HCT116 (cell line): ENCODE measurements at regions not wholly inside any gene's neighbourhood (a gene's known extent, or its start where the extent isn't known, plus 50 kb on each side); places are given as distances from the start of the nearest gene placed in this dataset.

Experiments used
- ATAC-seq: fragments of 200-7000 bp; cut with Tn5 transposase; 2 replicates; pipeline ENCODE4 v1.9.1; 2020; ENCODE audit warnings: mild to moderate bottlenecking, moderate library complexity
- BruUV-seq: library from RNA; stranded (reverse); fragments of 400-500 nt; replicated peaks from 2 replicates; lab custom pipeline; 2021; lab: Mats Ljungman, UMichigan
- CTCF ChIA-PET: fragments of 300-600 bp; sonication (Branson Sonifier 250); formaldehyde crosslinking; loops from one replicate; lab custom pipeline; 2021; ENCODE audit warnings: antibody characterized with exemption; lab: Charles Lee
- POLR2A ChIA-PET: fragments of 300-600, 350-600 bp; sonication (Branson Sonifier 250); formaldehyde crosslinking; loops from one replicate; lab custom pipeline; 2021; ENCODE audit warnings: antibody characterized with exemption; lab: Charles Lee
- RAD21 ChIA-PET, 2 experiments: fragments of 300-600 bp; sonication (Branson Sonifier 250); formaldehyde crosslinking; loops; one replicate each; lab custom pipeline; 2023; ENCODE audit warnings: low total read pairs in 2 of 2; ENCODE audit not compliant: uncharacterized antibody in 2 of 2, unreplicated experiment in 2 of 2, low non-redundant PET in 1 of 2; lab: Charles Lee
- DNase-seq: peaks from one replicate; pipeline ENCODE4 v3.0.0-alpha.2; 2010; ENCODE audit warnings: low read depth, low spot score
- H2AFZ ChIP-seq: fragments of 200-600 bp; shearing (Covaris generic), sonication (generic); 2 replicates; pipeline ENCODE4 v1.6.1; 2017; ENCODE audit warnings: low read depth, mixed run types, mixed read lengths, antibody characterized with exemption, low read length; ENCODE audit not compliant: poor library complexity, severe bottlenecking
- H3K27ac ChIP-seq: 2 replicates; pipeline ENCODE4 v1.5.1; 2012; ENCODE audit warnings: low read depth, low read length
- H3K27me3 ChIP-seq: fragments of 200-600 bp; sonication (generic); 2 replicates; pipeline ENCODE4 v1.6.1; 2016; ENCODE audit warnings: mixed run types, low read length, mixed read lengths; ENCODE audit not compliant: insufficient read depth
- H3K36me3 ChIP-seq, 2 experiments: fragments of 200-500 bp in 1 of 2; fragments of 200-600 bp in 1 of 2; sonication (Bioruptor generic) in 1 of 2; sonication (generic) in 1 of 2; 2 replicates each; pipeline versions ENCODE4 v1.5.1 to v1.6.1; 2014 to 2016; ENCODE audit warnings: low read length in 2 of 2, inconsistent platforms in 1 of 2, mixed read lengths in 1 of 2, mixed run types in 1 of 2; ENCODE audit not compliant: insufficient read depth in 2 of 2, control insufficient read depth in 1 of 2
- H3K4me1 ChIP-seq, 2 experiments: fragments of 200-600 bp in 1 of 2; sonication (generic) in 1 of 2; 2 replicates each; pipeline versions ENCODE4 v1.5.1 to v1.6.1; 2012 to 2017; ENCODE audit warnings: low read length in 2 of 2, inconsistent platforms in 1 of 2, mild to moderate bottlenecking in 1 of 2, mixed read lengths in 1 of 2, mixed run types in 1 of 2, moderate library complexity in 1 of 2; ENCODE audit not compliant: insufficient read depth in 2 of 2, control insufficient read depth in 1 of 2
- H3K4me2 ChIP-seq: fragments of 200-600 bp; sonication (generic); 2 replicates; pipeline ENCODE4 v1.6.1; 2017; ENCODE audit warnings: mixed run types, low read length, mixed read lengths
- H3K4me3 ChIP-seq, 2 experiments: fragments of 200-600 bp in 1 of 2; sonication (generic) in 1 of 2; replicated peaks in 1 of 2; 2 replicates each; pipeline ENCODE4 v1.5.1; 2011 to 2016; ENCODE audit warnings: low read length in 2 of 2, control low read depth in 1 of 2, low read depth in 1 of 2, mild to moderate bottlenecking in 1 of 2, mixed read lengths in 1 of 2, mixed run types in 1 of 2
- H3K79me2 ChIP-seq: fragments of 200-600 bp; sonication (generic); 2 replicates; pipeline ENCODE4 v1.6.1; 2017; ENCODE audit warnings: mild to moderate bottlenecking, mixed run types, low read length, moderate library complexity, mixed read lengths; ENCODE audit not compliant: insufficient read depth
- H3K9ac ChIP-seq: fragments of 200-600 bp; sonication (generic); 2 replicates; pipeline ENCODE4 v1.6.1; 2016; ENCODE audit warnings: low read length, mixed read lengths
- H3K9me2 ChIP-seq: fragments of 200-600 bp; sonication (generic), shearing (Covaris generic); 2 replicates; pipeline ENCODE4 v1.6.1; 2017; ENCODE audit warnings: mixed run types, mild to moderate bottlenecking, moderate library complexity; ENCODE audit not compliant: insufficient read depth
- H3K9me3 ChIP-seq, 2 experiments: fragments of 200-500 bp in 1 of 2; fragments of 200-600 bp in 1 of 2; sonication (Bioruptor generic) in 1 of 2; sonication (generic) in 1 of 2; 2 replicates each; pipeline ENCODE4 v1.6.1; 2014 to 2017; ENCODE audit warnings: low read length in 2 of 2, mixed read lengths in 2 of 2, inconsistent platforms in 1 of 2, low read depth in 1 of 2, mild to moderate bottlenecking in 1 of 2, mixed run types in 1 of 2, moderate library complexity in 1 of 2; ENCODE audit not compliant: control insufficient read depth in 1 of 2, insufficient read depth in 1 of 2
- H4K20me1 ChIP-seq: fragments of 200-600 bp; sonication (generic), shearing (Covaris generic); 2 replicates; pipeline ENCODE4 v1.6.1; 2017; ENCODE audit warnings: mixed run types, mild to moderate bottlenecking, moderate library complexity; ENCODE audit not compliant: insufficient read depth
- CBX3 ChIP-seq: IDR thresholded peaks from 2 replicates; pipeline ENCODE4 v1.6.1; 2012; ENCODE audit warnings: low read depth
- CEBPB ChIP-seq: IDR thresholded peaks from 2 replicates; pipeline ENCODE4 v1.6.1; 2012; ENCODE audit warnings: low read depth
- CTCF ChIP-seq, 3 experiments: fragments of 200-600 bp in 1 of 3; sonication (generic) in 1 of 3; IDR thresholded peaks in 2 of 3; conservative IDR thresholded peaks in 1 of 3; 2 replicates each; pipeline ENCODE4 v1.5.1; 2012 to 2017; ENCODE audit warnings: low read depth in 2 of 3, low read length in 2 of 3, antibody characterized with exemption in 1 of 3, borderline replicate concordance in 1 of 3, control low read depth in 1 of 3, mild to moderate bottlenecking in 1 of 3, mixed read lengths in 1 of 3, mixed run types in 1 of 3, moderate library complexity in 1 of 3; ENCODE audit not compliant: insufficient read depth in 1 of 3
- EGR1 ChIP-seq: IDR thresholded peaks from 2 replicates; pipeline ENCODE4 v1.6.1; 2012; ENCODE audit warnings: low read depth
- ELF1 ChIP-seq: IDR thresholded peaks from 2 replicates; pipeline ENCODE4 v1.6.1; 2012; ENCODE audit warnings: low read depth, borderline replicate concordance
- EZH2 ChIP-seq: fragments of 200-600 bp; sonication (generic); IDR thresholded peaks from 2 replicates; pipeline ENCODE4 v1.6.1; 2017; ENCODE audit warnings: antibody characterized with exemption, mixed run types
- FOSL1 ChIP-seq: IDR thresholded peaks from 2 replicates; pipeline ENCODE4 v1.6.1; 2012; ENCODE audit warnings: low read depth
- MAX ChIP-seq: IDR thresholded peaks from 2 replicates; pipeline ENCODE4 v1.6.1; 2012
- POLR2A ChIP-seq: IDR thresholded peaks from 2 replicates; pipeline ENCODE4 v1.7.0; 2011; ENCODE audit warnings: borderline replicate concordance; ENCODE audit not compliant: insufficient read depth, insufficient read length; ENCODE audit errors: extremely low read depth
- POLR2AphosphoS5 ChIP-seq: IDR thresholded peaks from 2 replicates; pipeline ENCODE4 v1.6.1; 2011; ENCODE audit warnings: mild to moderate bottlenecking, low read depth, low read length, moderate library complexity
- SP1 ChIP-seq: IDR thresholded peaks from 2 replicates; pipeline ENCODE4 v1.6.1; 2012; ENCODE audit warnings: low read depth
- TCF7L2 ChIP-seq: IDR thresholded peaks from 2 replicates; pipeline ENCODE4 v1.7.0; 2011; ENCODE audit warnings: borderline replicate concordance, inconsistent platforms; ENCODE audit not compliant: insufficient read depth, insufficient read length; ENCODE audit errors: extremely low read depth
- ZBTB33 ChIP-seq: IDR thresholded peaks from 2 replicates; pipeline ENCODE4 v1.6.1; 2011; ENCODE audit warnings: mild to moderate bottlenecking, low read length, moderate library complexity; ENCODE audit not compliant: insufficient replicate concordance; ENCODE audit errors: extremely low read depth
- intact Hi-C: fragments of 100-400 bp; cut with micrococcal nuclease; formaldehyde crosslinking; loops from 2 replicates; pipeline ENCODE4 v1.10.0; 2022

GRCh38 chr3:124552224-124552623 lies 178.0 kb upstream of the UMPS start:
- TF ChIP-seq EGR1, result no peak
- TF ChIP-seq EZH2, result no peak
- TF ChIP-seq MAX, result no peak
- ChIA-PET RAD21 (no interaction called here), POLR2A (no interaction called here), CTCF (interaction anchor here (1.1 to 2.8 kb wide), 2 partner anchors 10 to 67 kb away, joined by 3 to 9 read pairs; no protein-coding TSS in a partner anchor)
- H3K27ac ChIP-seq, result no peak overlapping the region
- H4K20me1 ChIP-seq, result no peaks in the 10 kb centered on the region
- H3K27me3 ChIP-seq, result peaks cover 35% of the 10 kb centered on the region
- H3K79me2 ChIP-seq, result no peaks in the 10 kb centered on the region
- no peak for ATAC-seq
- H3K4me1 ChIP-seq, result peaks cover 0 to 3% of the 10 kb centered on the region in 2 experiments; a peak in 1 of 4 replicates
- no peak overlapping the region for H3K9ac ChIP-seq
- H3K9me2 ChIP-seq, result no peaks in the 10 kb centered on the region
- no peak for DNase-seq
- H2AFZ ChIP-seq, result no peak overlapping the region
- no peak overlapping the region for H3K4me2 ChIP-seq
- BruUV-seq, result no TSS peak
- H3K4me3 ChIP-seq, result no peak overlapping the region
- H3K36me3 ChIP-seq, result no peaks in the 10 kb centered on the region
- intact Hi-C loops, result loop anchor here (10.0 kb wide), 1 partner anchor 907 kb away; no protein-coding TSS in a partner anchor
- no peaks in the 10 kb centered on the region for H3K9me3 ChIP-seq

GRCh38 chr3:124553178-124553577 lies 177.1 kb upstream of the UMPS start:
- intact Hi-C loops, result loop anchor here (10.0 kb wide), 1 partner anchor 908 kb away; no protein-coding TSS in a partner anchor
- TF ChIP-seq CBX3, result no peak
- no peak for TF ChIP-seq ELF1
- no peak for TF ChIP-seq POLR2AphosphoS5
- TF ChIP-seq SP1, result no peak
- no peak for TF ChIP-seq FOSL1
- no peak for TF ChIP-seq CTCF (IDR thresholded peaks at IDR 0.05 in 2 of 3, conservative IDR thresholded peaks at IDR 0.05 in 1 of 3; ENCODE audit: borderline replicate concordance in 1 of 3, insufficient read depth in 1 of 3, low read depth in 2 of 3, low read length in 2 of 3)
- TF ChIP-seq CEBPB, result no peak
- TF ChIP-seq POLR2A, result no peak
- no peak for TF ChIP-seq ZBTB33
- no peak for TF ChIP-seq TCF7L2

More at GRCh38 chr3:124553178-124553577, 177.1 kb upstream of the UMPS start:
- RAD21 ChIA-PET, result no interaction called here
- Histone ChIP-seq H3K36me3 (no peaks in the 10 kb centered on the region), H3K9me2 (no peaks in the 10 kb centered on the region), H3K79me2 (no peaks in the 10 kb centered on the region), H3K9me3 (no peaks in the 10 kb centered on the region), H3K27ac (no peak overlapping the region), H3K4me3 (no peak overlapping the region), H3K9ac (no peak overlapping the region), H3K4me1 (peaks cover 0 to 3% of the 10 kb centered on the region in 2 experiments; a peak in 1 of 4 replicates), H2AFZ (no peak overlapping the region), H4K20me1 (no peaks in the 10 kb centered on the region), H3K27me3 (peaks cover 41% of the 10 kb centered on the region), H3K4me2 (no peak overlapping the region)
- ATAC-seq, result no peak
- no TSS peak for BruUV-seq
- CTCF ChIA-PET, result no interaction called here
- POLR2A ChIA-PET, result no interaction called here
- DNase-seq, result no peak
